H1 (cell line): ENCODE measurements at regions not wholly inside any gene's neighbourhood (a gene's known extent, or its start where the extent isn't known, plus 50 kb on each side); places are given as distances from the start of the nearest gene placed in this dataset.

ENCODE experiments used
- NRF1 ChIP-seq: IDR thresholded peaks from 2 replicates; pipeline ENCODE4 v1.6.1; 2011; ENCODE audit warnings: mild to moderate bottlenecking, low read depth, low read length, improper control_type of control experiment
- POLR2A ChIP-seq, 2 experiments: IDR thresholded peaks; 1 replicate in 1 of 2; 2 replicates in 1 of 2; pipeline ENCODE4 v1.6.1; 2011; ENCODE audit warnings: low read depth in 2 of 2, low read length in 2 of 2, mild to moderate bottlenecking in 2 of 2; ENCODE audit errors: control extremely low read depth in 1 of 2

GRCh38 chr10:1824928-1825327 is 87.6 kb upstream of the ADARB2 start (continued):
- no peak for TF ChIP-seq NRF1
- TF ChIP-seq POLR2A (IDR thresholded peaks at IDR 0.05; ENCODE audit: control extremely low read depth in 1 of 2, low read depth in 2 of 2, low read length in 2 of 2): no peak
